Lower lobe of right lung (tissue), 2 donors: ENCODE measurements at regions not wholly inside any gene's neighbourhood (a gene's known extent, or its start where the extent isn't known, plus 50 kb on each side); places are given as distances from the start of the nearest gene placed in this dataset.
"Not testable (repeated sequence)": the region's sequence is repeated elsewhere in the genome, so short reads cannot be mapped to it uniquely, and the experiment has no call there.

ENCODE experiments used
- ATAC-seq, 2 donors: fragments of 200-7000 bp; cut with Tn5 transposase; one replicate each; pipeline ENCODE4 v1.9.1; 2020 to 2022; ENCODE audit warnings: mild to moderate bottlenecking in 2 of 2, moderate library complexity in 2 of 2
- DNase-seq: peaks from one replicate; pipeline ENCODE4 v3.0.0-alpha.2; 2020
- H3K27ac ChIP-seq: fragments of 200-600 bp; one replicate; pipeline ENCODE4 v1.8.0; 2022
- H3K27me3 ChIP-seq: fragments of 200-600 bp; one replicate; pipeline ENCODE4 v1.8.0; 2022; ENCODE audit warnings: low read depth
- H3K36me3 ChIP-seq: fragments of 200-600 bp; one replicate; pipeline ENCODE4 v1.8.0; 2022; ENCODE audit warnings: mild to moderate bottlenecking
- H3K4me1 ChIP-seq: fragments of 200-600 bp; one replicate; pipeline ENCODE4 v1.8.0; 2022
- H3K4me3 ChIP-seq: fragments of 200-600 bp; one replicate; pipeline ENCODE4 v1.8.0; 2022; ENCODE audit warnings: mild to moderate bottlenecking
- H3K9me3 ChIP-seq: fragments of 200-600 bp; one replicate; pipeline ENCODE4 v1.8.0; 2022
- CTCF ChIP-seq: fragments of 200-600 bp; IDR thresholded peaks from one replicate; pipeline ENCODE4 v1.8.0; 2022; ENCODE audit warnings: antibody characterized with exemption, mild to moderate bottlenecking
- intact Hi-C: fragments of 100-400 bp; cut with DNase I; formaldehyde crosslinking; loops from one replicate; pipeline ENCODE4 v1.11.0; 2022
- donor health status: DM: no; HTN: yes; CAD: no; lungs with severe emphysema.

GRCh38 chr2:21379140-21379539 lies 255.4 kb downstream of the TDRD15 start:
- ATAC-seq (no peak), DNase-seq (no peak)
- intact Hi-C loops: no loop called here
- Histone ChIP-seq H3K27ac (no peak overlapping the region), H3K4me3 (no peak overlapping the region), H3K9me3 (no peaks in the 10 kb centered on the region), H3K27me3 (no peaks in the 10 kb centered on the region), H3K4me1 (no peaks in the 10 kb centered on the region), H3K36me3 (no peaks in the 10 kb centered on the region)
- TF ChIP-seq CTCF: no peak

DNA sequence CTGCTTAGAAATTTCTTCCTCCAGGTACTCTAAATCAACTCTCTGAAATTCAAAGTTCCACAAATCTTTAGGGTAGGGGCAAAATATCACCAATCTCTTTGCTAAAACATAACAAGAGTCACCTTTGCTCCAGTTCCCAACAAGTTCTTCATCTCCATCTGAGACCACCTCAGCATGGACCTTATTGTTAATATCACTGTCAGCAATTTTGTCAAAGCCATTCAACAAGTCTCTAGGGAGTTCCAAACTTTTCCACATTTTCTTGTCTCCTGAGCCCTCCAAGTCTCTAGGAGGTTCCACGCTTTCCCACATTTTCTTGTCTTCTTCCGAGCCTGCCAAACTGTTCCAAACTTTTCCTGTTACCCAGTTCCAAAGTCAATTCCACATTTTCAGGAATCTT lies 255.9 kb downstream of the TDRD15 start:
- DNase-seq, H3K4me3 ChIP-seq, intact Hi-C loops, H3K27ac ChIP-seq, H3K9me3 ChIP-seq, H3K27me3 ChIP-seq, H3K36me3 ChIP-seq, ATAC-seq, H3K4me1 ChIP-seq: not testable (repeated sequence)

DNA sequence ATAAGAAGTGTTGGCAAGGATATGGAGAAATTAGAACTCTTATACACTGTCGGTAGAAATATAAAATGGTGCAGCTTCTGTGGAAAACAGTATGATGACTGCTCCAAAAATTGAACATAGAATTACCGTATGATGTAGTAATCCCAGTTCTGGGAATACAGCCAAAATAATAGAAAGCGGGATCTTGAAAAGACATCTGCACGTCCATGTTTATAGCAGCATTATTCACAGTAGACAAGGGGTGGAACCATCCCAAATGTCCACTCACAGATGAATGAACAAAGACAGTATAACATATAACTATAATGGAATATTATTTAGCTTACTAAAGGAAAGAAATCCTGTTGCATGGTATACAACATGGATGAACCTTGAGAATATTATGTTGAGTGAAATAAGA lies 257.7 kb downstream of the TDRD15 start:
- intact Hi-C loops: no loop called here
- ATAC-seq (no peak), DNase-seq (no peak)
- H3K27ac ChIP-seq: no peak overlapping the region
- no peaks in the 10 kb centered on the region for H3K4me1 ChIP-seq
- H3K36me3 ChIP-seq: no peaks in the 10 kb centered on the region
- no peak overlapping the region for H3K4me3 ChIP-seq
- no peak for TF ChIP-seq CTCF
- H3K27me3 ChIP-seq: no peaks in the 10 kb centered on the region
- H3K9me3 ChIP-seq: no peaks in the 10 kb centered on the region

- Histone ChIP-seq H3K4me1 (no peaks in the 10 kb centered on the region), H3K9me3 (no peaks in the 10 kb centered on the region), H3K27ac (no peak overlapping the region), H3K36me3 (no peaks in the 10 kb centered on the region), H3K4me3 (no peak overlapping the region), H3K27me3 (no peaks in the 10 kb centered on the region)
- TF ChIP-seq CTCF: no peak
- ATAC-seq: no peak
- DNase-seq: no peak
- intact Hi-C loops: no loop called here
These were observed 259.1 kb downstream of the TDRD15 start for GRCh38 chr2:21382701-21383520.

- H3K9me3 ChIP-seq: no peaks in the 10 kb centered on the region
- H3K4me3 ChIP-seq: no peak overlapping the region
- H3K4me1 ChIP-seq: no peaks in the 10 kb centered on the region
- intact Hi-C loops: no loop called here
- H3K36me3 ChIP-seq: no peaks in the 10 kb centered on the region
- H3K27ac ChIP-seq: no peak overlapping the region
- ATAC-seq: no peak
- no peaks in the 10 kb centered on the region for H3K27me3 ChIP-seq
- no peak for TF ChIP-seq CTCF
- no peak for DNase-seq
These were observed 262.9 kb downstream of the TDRD15 start for GRCh38 chr2:21386666-21387065.

- DNase-seq (no peak), ATAC-seq (no peak)
- H3K9me3 ChIP-seq: no peaks in the 10 kb centered on the region
- no peak overlapping the region for H3K4me3 ChIP-seq
- no peaks in the 10 kb centered on the region for H3K27me3 ChIP-seq
- intact Hi-C loops: no loop called here
- no peaks in the 10 kb centered on the region for H3K4me1 ChIP-seq
- no peaks in the 10 kb centered on the region for H3K36me3 ChIP-seq
- H3K27ac ChIP-seq: no peak overlapping the region
- TF ChIP-seq CTCF: no peak
These were observed 268.9 kb downstream of the TDRD15 start for GRCh38 chr2:21392649-21393048.
